ENCODE measurements at regions not wholly inside any gene's neighbourhood (a gene's known extent, or its start where the extent isn't known, plus 50 kb on each side); places are given as distances from the start of the nearest gene placed in this dataset.

- Histone ChIP-seq H3K27ac (ENCODE audit: low read depth, low read length) (no peak overlapping the region), H3K4me3 (ENCODE audit: low read length) (no peak overlapping the region), H3K27me3 (ENCODE audit: control insufficient read depth, insufficient read depth, low read length, poor library complexity, severe bottlenecking) (no peaks in the 10 kb centered on the region), H3K4me1 (ENCODE audit: control insufficient read depth, insufficient read depth, low read length) (peaks cover 2% of the 10 kb centered on the region), H3K9me3 (ENCODE audit: control insufficient read depth, low read length) (peaks cover 8% of the 10 kb centered on the region), H3K9ac (ENCODE audit: extremely low read depth, low read length, poor library complexity, severe bottlenecking) (no peak overlapping the region), H3K36me3 (ENCODE audit: control insufficient read depth, insufficient read depth, low read length) (no peaks in the 10 kb centered on the region)
- WGBS, 2 experiments (ENCODE audit: insufficient coverage in 1 of 2, insufficient read length in 1 of 2): 51 to 94% methylated on average over 2 to 5 of the region's 5 CpGs
- no peak overlapping the region for H3K4me3 Mint-ChIP-seq
- DNase-seq: no peak
- TF ChIP-seq, protein P1, sequence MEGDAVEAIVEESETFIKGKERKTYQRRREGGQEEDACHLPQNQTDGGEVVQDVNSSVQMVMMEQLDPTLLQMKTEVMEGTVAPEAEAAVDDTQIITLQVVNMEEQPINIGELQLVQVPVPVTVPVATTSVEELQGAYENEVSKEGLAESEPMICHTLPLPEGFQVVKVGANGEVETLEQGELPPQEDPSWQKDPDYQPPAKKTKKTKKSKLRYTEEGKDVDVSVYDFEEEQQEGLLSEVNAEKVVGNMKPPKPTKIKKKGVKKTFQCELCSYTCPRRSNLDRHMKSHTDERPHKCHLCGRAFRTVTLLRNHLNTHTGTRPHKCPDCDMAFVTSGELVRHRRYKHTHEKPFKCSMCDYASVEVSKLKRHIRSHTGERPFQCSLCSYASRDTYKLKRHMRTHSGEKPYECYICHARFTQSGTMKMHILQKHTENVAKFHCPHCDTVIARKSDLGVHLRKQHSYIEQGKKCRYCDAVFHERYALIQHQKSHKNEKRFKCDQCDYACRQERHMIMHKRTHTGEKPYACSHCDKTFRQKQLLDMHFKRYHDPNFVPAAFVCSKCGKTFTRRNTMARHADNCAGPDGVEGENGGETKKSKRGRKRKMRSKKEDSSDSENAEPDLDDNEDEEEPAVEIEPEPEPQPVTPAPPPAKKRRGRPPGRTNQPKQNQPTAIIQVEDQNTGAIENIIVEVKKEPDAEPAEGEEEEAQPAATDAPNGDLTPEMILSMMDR (conservative IDR thresholded peaks at IDR 0.05): no peak
- H3K27me3 Mint-ChIP-seq (ENCODE audit: insufficient read depth): no peaks in the 10 kb centered on the region
- no peaks in the 10 kb centered on the region for H3K36me3 Mint-ChIP-seq (ENCODE audit: low read depth)
- H3K27ac Mint-ChIP-seq: no peak overlapping the region
- no peaks in the 10 kb centered on the region for H3K9me3 Mint-ChIP-seq
- peaks cover 46% of the 10 kb centered on the region for H3K4me1 Mint-ChIP-seq
Observed at GRCh38 chr12:59036973-59037762, 116.9 kb upstream of the LRIG3 start.

DNA sequence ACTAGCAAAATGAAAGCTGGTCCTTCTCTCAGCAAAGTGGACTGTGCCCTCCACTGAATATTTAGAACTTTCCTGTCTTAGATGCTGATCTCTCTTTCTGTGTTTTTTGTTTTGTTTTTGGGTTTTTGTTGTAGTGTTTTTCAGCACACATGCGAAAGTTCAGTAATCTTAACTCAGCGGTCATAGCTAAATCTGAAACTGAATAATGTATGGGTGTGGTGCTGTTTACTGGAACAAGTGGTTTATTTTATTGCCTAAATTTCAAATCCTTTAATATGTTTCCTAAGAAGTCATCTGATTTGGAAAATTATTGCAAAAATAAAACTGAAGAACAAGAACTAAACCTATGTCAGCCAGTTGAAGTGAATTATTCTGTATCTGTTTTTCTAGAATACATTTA is 116.0 kb upstream of the LRIG3 start:
- no peak overlapping the region for H3K4me3 ChIP-seq (ENCODE audit: low read length)
- no peak overlapping the region for H3K4me3 Mint-ChIP-seq
- no peak overlapping the region for H3K27ac Mint-ChIP-seq
- no peaks in the 10 kb centered on the region for H3K36me3 Mint-ChIP-seq (ENCODE audit: low read depth)
- no peak for DNase-seq
- no peak overlapping the region for H3K9ac ChIP-seq (ENCODE audit: extremely low read depth, low read length, poor library complexity, severe bottlenecking)
- H3K27me3 Mint-ChIP-seq (ENCODE audit: insufficient read depth): no peaks in the 10 kb centered on the region
- H3K9me3 Mint-ChIP-seq: no peaks in the 10 kb centered on the region
- peaks cover 5% of the 10 kb centered on the region for H3K4me1 ChIP-seq (ENCODE audit: control insufficient read depth, insufficient read depth, low read length)
- no peak overlapping the region for H3K27ac ChIP-seq (ENCODE audit: low read depth, low read length)
- TF ChIP-seq, protein P1 (conservative IDR thresholded peaks at IDR 0.05): no peak
- H3K27me3 ChIP-seq (ENCODE audit: control insufficient read depth, insufficient read depth, low read length, poor library complexity, severe bottlenecking): no peaks in the 10 kb centered on the region
- no peaks in the 10 kb centered on the region for H3K36me3 ChIP-seq (ENCODE audit: control insufficient read depth, insufficient read depth, low read length)
- peaks cover 46% of the 10 kb centered on the region for H3K4me1 Mint-ChIP-seq
- 100% methylated on average over 2 of the region's 2 CpGs; no CpG with 5 or more reads in 1 of the 2 experiments for WGBS, 2 experiments (ENCODE audit: insufficient coverage in 1 of 2, insufficient read length in 1 of 2)
- peaks cover 8% of the 10 kb centered on the region for H3K9me3 ChIP-seq (ENCODE audit: control insufficient read depth, low read length)

DNA sequence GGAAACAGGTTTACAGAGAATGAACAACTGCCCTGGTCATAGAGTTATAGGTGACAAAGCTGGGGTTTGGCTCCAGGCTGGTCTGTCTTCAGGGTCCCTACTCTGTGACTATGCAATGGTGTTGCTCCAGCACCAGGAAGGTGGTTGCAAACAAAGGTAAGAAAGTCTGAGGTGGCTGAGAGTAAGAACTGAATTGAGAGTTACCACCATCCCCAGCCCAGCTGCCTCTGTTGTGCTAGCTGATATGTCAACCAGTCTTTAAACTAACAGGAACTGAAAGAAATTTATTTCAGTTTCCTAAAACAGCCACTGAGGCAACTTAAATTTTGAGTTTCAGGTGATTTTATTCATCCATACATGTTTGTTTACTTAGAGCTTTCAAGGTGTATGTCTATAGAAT is 111.0 kb upstream of the LRIG3 start:
- TF ChIP-seq, protein P1 (conservative IDR thresholded peaks at IDR 0.05): no peak
- Histone ChIP-seq H3K4me3 (ENCODE audit: low read length) (no peak overlapping the region), H3K27me3 (ENCODE audit: control insufficient read depth, insufficient read depth, low read length, poor library complexity, severe bottlenecking) (no peaks in the 10 kb centered on the region), H3K9me3 (ENCODE audit: control insufficient read depth, low read length) (peaks cover 20% of the 10 kb centered on the region), H3K9ac (ENCODE audit: extremely low read depth, low read length, poor library complexity, severe bottlenecking) (no peak overlapping the region), H3K4me1 (ENCODE audit: control insufficient read depth, insufficient read depth, low read length) (peaks cover 6% of the 10 kb centered on the region), H3K36me3 (ENCODE audit: control insufficient read depth, insufficient read depth, low read length) (no peaks in the 10 kb centered on the region), H3K27ac (ENCODE audit: low read depth, low read length) (no peak overlapping the region)
- Mint-ChIP-seq H3K27ac (no peak overlapping the region), H3K9me3 (peaks cover 9% of the 10 kb centered on the region), H3K4me3 (no peak overlapping the region), H3K36me3 (ENCODE audit: low read depth) (no peaks in the 10 kb centered on the region), H3K4me1 (peaks cover 26% of the 10 kb centered on the region), H3K27me3 (ENCODE audit: insufficient read depth) (no peaks in the 10 kb centered on the region)
- no peak for DNase-seq

Data from endodermal cell (in vitro differentiated cells).